CD4-positive, alpha-beta T cell treated with Interleukin-1 beta for 1 hour (primary cell): ENCODE measurements at regions not wholly inside any gene's neighbourhood (a gene's known extent, or its start where the extent isn't known, plus 50 kb on each side); places are given as distances from the start of the nearest gene placed in this dataset.

Experiments used
- DNase-seq, 2 donors: peaks; one replicate each; pipeline ENCODE4 v3.0.0-alpha.2; 2020 to 2022

DNA sequence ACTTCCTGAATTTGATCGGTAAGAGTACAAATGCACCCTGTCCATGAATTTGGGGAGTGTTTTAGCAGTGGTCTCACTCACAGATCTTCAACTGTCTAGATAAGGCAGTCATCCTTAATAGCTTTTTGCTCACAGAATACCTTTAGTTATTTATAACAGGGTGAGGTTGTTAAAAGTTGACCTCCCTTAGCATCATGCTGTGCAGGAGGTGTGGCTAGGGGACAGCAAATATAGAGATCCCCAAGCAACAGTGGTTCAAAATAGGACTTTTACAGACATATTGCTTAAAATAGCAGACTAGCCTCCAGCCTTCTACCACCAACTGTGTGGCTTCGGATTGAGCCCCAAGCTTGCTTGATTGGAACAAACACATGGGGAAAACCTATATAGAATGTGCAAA lies 724.4 kb downstream of the TLE1 start:
- no peak for DNase-seq

DNA sequence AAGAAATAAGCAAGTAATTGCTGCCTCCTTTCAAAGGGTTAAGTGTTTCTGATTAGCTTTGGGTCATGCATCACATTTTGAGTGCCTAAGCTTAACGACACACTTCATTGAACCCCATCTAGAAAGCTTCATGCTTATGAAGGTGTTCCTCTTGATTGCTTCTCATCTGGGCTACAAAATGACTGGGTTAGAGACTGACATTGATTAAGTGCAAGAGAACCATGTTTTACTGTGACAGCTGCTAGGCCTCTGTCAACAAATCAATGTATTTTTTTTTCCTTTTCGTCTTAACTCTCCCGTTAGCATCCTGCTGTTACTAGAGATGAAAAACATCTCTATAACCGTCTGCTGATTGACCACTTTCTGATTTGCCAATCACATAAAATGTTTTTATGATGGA lies 725.0 kb downstream of the TLE1 start:
- DNase-seq = no peak

DNA sequence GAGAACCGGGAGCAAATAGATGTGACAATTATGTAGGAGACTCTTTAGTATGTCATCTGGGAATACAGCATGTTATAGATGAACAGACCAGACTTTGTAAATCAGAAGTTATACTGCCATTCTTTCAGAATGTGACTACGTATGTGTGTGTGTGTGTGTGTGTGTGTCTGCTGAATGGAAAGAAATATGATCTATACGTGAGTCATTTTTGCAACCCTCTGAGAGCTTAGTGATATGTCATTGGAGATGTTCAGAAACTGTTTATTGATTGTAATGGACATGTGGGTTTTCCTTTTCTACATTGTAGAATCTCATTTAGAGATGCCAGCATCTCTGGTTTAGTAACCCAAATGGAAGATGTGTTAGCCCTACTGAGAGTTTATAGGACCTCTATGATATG lies 731.5 kb downstream of the TLE1 start:
- no peak for DNase-seq

DNA sequence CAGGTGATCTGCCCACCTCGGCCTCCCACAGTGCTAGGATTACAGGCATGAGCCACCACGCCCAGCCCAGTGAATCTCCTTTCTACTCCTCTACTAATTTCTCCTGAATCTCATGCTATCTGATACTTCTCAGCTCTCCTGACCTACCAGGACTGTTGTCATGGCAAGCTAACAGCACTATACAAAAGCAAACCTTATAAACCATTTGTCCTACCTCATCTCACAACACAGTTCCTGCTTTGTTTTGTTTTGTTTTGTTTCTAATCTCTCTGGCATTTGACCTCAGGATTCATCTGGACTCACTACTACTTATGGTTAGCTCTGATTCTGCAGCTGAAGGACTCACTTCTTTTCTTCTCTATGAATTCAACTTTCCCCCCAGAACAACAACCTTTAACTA lies 734.8 kb downstream of the TLE1 start:
- DNase-seq = no peak

DNA sequence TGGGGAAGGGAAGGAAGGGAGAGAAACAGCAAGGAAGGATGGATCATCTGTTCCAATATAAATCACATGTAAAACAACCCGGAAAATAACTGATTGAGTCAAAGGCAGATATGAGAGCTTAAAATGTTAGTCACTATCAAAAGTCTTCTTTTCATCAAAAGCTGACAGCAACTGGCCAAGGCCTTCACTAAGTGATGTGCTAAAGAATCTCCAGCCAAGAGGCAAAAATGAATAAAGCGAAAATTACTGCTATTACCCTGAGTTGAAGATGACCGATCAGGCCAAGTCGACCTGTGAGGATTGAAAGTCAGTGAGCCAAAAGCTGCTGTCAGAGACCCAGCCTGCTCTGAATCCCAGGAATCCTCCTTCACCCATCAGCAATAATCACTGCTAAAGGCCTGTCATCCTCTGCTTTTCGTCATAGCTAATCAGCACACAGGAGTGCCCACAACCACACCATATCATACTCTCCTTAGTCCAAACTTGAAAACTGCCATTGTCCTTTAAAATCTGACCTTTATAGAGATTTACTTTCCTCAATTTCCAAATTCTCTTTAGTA lies 736.9 kb downstream of the TLE1 start:
- no peak for DNase-seq

DNA sequence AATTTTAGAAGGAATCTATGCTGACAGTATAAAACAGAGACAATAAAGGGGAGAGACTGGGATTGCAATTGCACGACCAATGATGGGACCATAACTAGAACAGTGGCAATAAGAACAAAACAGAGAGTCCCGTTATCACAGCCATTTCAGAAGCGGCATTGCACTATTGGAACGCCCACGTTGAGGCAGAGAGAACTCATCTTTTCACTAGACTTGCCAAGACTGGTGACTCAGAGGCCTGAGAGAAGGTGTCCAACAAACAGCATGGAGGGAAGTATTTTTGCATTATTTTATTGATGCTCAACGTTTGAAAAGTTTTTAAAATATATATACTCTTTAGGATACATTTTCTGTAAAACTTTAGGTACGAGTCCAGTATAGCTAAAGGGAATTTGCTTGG lies 737.7 kb downstream of the TLE1 start:
- DNase-seq = no peak

DNA sequence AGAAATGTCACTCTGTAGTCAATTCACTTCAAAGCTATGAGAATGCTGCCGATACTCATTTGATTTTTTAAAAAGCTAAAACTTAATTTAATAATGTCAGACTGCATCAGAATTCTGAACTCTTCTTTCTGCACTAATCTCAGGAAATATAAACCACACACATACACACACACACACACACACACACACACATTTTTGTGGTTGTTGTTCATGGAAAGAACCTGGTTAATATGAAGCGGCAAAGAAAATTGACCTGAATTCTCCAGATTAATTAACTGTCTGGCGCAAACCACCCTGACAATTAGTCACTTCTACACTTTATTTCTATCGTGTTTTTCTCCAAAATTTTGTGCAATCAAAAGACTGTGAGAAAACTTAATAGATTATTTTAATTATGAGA lies 740.5 kb downstream of the TLE1 start:
- DNase-seq = no peak

DNA sequence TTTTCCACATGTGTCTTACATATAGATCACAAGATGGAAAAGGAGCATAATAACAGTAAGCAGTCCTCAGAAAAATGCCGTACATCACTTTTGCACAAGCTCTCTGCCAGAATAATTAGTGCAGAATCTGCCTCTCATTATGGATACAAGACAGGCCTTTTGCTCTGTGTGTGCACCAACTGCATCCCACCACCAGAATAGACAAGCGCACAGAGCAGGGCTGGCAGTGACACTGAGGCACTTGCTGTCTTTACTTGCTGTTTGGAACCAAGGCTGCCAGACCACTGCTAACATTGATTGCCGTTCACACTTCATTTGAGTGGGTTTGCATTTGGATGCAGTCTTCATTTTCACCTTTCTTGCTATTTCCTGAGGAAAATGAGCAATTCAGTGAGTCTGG lies 741.3 kb downstream of the TLE1 start:
- no peak for DNase-seq

DNA sequence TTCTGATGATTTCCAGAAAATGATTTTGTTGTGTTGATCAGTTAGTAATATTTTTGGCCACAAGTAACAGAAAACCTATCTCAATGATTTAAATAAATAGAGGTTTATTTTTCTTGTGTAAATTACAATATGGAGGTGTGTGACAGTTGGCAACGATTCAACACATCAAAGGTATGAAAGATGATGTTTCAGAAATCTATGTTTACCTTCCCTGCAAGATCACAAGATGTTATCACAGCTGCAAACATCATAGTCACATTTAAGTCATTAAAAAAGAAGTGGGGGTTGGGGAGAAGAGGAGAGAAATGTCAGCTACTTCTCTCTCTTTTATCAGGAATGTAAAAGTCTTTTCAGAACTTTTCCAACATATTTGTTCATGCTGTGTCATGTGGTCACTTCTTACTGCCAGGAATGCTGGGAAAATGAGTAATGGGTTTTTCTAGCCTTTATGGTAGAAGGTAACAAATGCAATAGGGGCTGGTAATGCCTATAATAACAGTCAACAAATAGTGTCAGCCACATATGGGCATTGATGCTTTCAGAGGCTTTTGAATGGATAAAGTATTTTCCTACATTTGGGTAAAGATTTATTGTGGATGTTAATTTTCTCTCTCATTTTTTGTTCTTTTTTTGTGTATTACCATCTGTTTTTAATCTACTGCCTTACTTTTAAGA lies 742.7 kb downstream of the TLE1 start:
- no peak for DNase-seq

DNA sequence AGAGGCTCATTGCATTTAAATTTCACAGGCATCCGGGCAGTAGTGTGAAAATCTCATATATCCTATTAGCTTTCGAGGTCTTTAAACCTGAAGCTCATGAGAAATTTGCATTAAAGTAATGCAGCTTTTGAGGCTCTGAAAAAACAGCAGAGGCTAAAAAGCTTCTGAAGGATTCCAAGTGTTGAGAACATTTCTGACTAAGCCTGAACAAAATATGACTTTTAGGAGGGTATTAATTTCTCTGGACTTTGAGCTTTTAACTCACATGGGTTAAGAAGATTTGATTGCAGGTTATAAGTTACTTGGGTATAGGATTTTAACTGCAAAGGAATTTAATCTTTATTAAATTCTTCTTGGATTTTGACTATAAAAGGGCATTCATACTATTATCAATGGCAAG lies 743.9 kb downstream of the TLE1 start:
- DNase-seq = no peak

DNA sequence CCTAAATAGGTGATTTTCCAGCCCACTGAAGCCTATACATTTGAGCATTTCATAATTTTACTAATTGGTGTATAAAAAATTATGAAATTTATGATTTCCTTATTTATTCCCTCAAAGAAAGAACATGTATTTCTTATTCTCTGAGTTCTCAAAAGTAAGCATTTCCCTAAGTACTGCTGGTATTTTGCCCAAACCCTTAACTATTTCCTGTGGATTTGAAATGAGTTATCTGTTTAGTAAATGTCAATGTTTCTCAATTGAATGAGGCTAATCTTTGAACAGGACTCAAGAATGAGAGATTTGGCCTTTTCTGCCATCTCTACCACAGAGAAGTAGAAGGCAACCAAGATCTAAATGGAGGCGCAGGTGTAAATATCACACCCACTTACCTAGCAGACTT lies 751.7 kb downstream of the TLE1 start:
- DNase-seq = no peak

DNA sequence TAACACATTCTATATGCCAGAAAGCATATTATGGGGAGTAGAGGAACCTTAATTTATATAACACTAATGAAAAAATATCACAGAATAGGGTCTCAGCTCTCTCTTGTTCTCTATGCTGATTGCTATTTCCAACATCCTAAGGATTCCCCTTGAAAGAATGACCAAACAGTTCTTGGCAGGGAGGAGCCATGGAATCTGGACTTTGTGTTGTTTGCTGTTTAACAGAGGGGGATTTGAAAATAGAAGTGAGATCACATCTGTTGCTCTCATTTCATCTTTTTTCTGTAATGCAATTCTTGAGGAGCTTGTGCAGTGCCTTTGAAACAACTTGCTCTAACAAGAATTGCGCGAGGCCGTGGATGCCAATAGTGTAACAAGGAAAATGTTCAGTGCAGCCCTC lies 755.3 kb downstream of the TLE1 start:
- DNase-seq = no peak

DNA sequence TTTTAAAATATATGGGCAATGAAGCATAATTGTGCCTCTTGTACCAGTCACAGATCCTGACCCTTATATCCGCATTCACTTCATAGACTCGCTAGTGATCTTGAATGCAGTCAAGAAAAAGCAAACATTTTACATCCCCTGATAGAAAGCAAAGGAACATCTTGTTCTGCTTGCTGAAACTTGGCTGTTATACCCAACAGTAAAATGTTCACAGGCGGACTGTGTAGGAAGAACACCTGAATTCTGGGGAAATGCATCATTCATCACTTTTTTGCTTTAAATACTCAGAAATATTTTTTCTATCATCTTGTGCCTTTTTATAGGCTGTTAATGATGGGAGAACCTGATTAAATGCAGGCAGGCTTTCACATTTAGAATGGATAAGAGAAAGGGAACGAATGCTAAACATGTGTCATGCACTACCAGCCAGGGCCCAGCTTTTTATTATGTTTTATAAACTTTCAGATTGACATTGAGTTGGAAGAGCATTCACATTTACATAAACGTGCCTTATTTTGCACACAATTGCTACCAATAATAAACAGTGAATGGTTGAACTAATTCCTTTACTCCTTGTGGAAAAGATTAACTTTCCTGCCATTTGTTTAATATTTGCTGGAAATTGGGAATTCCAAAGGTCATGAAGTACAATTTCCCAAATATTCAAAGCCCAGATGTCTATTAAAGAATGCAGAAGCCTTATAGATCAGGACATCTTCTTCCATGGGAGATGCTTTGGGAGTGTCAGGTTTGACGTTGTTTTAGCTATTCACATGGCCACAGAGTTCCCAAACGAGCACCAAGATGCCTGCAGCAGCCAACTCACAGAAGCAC lies 756.2 kb downstream of the TLE1 start:
- no peak for DNase-seq

DNA sequence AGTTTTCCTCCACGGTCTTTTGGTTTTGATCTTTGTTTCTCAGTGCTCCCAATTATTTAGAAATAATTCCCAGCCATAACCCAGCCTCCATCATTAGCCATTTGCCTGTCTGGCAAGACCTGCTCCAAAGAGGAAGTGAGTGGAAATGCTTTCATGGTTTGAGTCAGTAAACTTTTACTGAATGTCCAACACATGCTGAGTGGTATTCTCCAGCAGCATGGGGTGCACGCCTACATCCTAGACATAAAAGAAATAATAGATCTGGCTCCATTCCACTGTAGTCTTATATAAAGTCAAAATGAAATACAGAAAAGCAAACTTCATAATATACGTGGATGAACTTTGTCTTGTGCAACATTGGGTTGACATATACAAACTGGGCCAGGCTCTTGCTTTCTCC lies 757.2 kb downstream of the TLE1 start:
- DNase-seq = no peak

DNA sequence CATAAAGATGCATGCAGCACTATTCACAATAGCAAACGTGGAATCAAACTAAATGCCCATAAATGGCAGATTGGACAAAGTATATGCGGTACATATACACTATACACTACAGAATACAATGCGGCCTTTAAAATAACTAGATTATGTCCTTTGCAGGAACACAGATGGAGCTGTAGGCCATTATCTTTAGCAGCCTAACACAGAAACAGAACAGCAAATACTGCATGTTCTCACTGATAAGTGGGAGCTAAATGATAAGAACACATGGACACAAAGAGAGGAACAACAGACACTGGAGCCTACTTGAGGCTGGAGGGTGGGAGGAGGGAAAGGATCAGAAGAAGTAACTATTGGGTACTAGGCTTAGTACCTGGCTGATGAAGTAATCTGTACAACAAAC lies 758.2 kb downstream of the TLE1 start:
- no peak for DNase-seq

DNA sequence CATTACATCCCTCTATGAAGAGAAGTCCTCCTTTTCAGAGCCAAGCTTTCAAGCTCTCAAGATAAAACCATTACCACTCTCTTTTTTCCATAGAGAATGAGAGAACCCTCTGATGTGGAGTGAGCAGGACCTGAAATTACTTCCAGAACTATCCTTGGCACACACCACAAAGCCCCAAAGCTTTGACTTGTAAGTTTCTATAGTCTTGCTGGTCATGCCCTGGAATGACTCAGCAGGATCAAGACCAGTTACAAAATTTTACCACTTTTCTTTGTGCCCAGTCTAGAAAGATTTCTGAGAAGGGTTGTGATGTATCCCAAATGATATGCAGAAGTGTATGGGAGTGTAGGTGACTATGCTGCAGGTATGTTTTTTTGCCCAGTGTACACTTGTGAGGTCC lies 760.6 kb downstream of the TLE1 start:
- no peak for DNase-seq

DNA sequence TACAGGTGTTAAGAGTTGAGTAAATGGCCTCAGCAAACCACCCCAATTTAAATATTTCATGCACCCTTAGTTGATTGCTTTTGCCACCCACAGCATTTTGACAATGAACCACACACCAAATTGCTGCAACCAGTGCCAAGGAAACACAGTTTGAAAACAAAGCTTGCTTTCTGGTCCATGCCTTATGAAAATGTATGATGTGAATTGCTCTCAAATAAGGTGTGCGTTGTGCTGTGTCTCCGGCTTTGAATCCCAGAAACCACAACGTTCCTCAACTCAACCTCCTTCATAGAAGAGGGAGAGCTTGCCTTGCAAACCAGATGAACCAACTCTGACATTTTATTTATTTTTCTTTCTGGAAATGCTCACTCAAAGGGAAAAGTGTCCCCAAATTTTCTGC lies 762.7 kb downstream of the TLE1 start:
- no peak for DNase-seq

DNA sequence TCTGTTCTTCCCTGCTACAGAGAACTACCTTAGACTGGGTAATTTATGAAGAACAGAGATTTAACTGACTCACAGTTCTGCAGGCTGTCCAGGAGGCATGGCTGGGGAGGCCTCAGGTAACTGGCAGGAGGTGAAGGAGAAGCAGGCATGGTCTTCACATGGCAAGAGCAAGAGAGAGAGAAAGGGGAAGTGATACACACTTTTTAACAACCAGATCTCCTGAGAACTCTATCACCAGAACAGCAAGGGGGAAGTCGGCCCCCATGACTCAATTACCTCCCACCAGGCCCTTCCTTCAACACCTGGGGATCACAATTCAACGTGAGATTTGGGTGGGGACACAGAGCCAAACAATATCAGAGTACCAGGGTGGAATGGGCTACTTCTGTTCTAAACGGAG lies 766.8 kb downstream of the TLE1 start:
- no peak for DNase-seq

DNA sequence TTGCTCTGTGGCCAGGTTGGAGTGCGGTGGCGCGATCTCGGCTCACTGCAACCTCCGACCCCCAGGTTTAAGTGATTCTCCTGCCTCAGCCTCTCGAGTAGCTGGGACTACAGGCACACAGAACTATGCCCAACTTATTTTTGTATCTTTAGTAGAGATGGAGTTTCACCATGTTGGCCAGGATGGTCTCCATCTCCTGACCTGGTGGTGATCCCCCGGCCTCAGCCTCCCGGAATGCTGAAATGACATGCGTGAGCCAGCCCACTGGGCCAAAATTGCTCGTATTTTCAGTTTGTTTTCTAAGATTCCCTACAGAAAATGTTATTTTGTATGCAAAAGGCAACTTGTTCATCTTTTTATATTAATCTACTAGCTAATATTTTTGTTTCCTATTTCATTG lies 782.6 kb downstream of the TLE1 start:
- DNase-seq = no peak

DNA sequence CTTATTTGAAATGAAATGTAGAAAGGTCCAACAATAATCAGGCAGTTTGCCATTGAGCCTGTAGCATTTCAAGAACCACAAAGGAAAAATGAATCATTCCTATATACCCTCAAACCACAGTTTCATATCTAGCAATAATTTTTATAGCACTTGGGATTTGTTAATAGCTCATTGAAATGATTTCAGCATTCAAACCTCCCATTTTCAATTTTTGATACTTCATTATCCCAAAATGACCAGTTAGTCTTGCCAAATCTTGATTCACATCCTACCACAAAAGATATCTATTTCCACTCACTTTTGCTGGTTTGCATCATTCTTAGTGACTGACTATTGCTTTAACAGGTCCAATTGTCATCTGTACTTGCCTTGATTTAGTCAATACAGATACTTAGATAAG lies 790.1 kb downstream of the TLE1 start:
- DNase-seq = no peak

DNA sequence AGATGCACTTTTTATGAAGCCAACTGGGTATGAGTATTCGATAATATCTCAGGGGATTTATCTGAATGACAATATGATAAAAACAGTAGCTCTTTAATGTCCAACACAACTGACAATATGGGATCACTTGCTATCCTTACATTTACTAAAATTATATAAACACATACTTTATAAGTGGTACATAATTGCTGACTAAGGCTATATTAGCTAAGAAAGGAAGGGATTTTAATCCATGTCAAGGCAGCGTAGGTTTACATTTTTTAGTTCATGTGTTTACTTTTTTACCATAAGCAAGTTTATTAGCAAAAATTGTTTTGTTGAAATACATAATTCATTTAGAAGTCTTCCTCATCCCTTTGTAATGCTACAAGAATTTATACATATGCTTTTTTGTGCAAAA lies 796.2 kb downstream of the TLE1 start:
- DNase-seq = no peak

DNA sequence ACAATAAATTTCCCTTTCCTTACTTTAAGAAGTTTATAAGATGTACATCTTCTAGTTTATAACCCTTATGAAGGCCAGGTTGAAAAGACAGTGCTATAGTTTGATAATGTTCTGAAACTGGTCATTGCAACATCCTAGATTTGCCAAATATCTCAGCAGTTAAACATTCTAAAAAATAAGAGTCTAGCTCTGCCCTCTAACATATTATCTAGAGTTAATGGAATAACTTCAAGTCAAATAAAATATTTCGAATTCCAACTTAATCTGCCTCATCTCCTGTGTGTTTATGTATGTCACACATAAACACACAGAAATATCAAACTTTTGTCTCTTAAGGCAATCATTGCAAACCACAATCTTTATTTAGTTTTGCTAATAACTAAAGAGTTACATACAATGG lies 796.6 kb downstream of the TLE1 start:
- DNase-seq = no peak

DNA sequence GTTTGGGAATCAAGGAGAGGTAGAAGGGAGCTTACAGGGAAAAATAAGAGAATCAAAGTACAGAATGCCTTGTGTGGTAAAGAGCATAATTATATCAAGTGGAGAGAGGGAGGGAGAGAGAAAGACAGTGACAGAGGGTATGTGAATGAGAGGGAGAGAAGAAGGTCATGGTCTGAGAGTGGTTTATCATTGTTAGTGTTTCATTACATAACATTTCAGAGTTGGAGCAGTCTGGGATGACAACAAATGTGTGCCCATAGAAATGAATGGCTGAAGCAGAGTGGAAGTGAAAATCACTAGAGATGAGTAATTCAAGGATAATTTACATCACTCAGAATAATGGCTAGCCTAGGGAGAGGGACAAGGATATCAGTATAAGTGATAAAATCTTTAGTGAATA lies 799.2 kb downstream of the TLE1 start:
- DNase-seq = no peak

DNA sequence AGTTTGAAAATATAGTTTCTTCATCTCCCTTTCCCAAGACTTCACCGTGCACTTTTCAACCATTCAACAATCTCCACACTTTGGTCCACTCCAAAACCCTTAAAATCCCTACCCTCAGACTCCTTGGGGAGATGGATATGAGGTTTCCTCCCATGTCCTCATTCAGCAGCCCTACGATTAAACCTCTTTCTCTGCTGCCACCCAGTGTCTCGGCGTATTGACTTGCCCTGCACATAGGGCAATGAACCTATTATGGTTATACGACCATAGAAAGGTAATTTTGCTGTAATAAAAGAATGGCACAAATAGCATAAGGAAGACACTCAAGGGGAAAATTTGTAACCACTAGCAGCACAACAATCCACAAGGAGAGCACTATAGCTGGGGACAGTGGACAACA lies 803.5 kb downstream of the TLE1 start:
- DNase-seq = no peak
